HepG2 (cell line): ENCODE measurements at regions not wholly inside any gene's neighbourhood (a gene's known extent, or its start where the extent isn't known, plus 50 kb on each side); places are given as distances from the start of the nearest gene placed in this dataset.

ENCODE experiments used
- AKNA ChIP-seq: sonication (generic); formaldehyde crosslinking; IDR thresholded peaks from 2 replicates; pipeline ENCODE4 v1.4.0; 2020; ENCODE audit warnings: missing genetic modification reagents, borderline replicate concordance
- BRD4 ChIP-seq: sonication (generic); formaldehyde crosslinking; IDR thresholded peaks from 2 replicates; pipeline ENCODE4 v1.4.0; 2020; ENCODE audit warnings: missing genetic modification reagents
- CCAR2 ChIP-seq: fragments of 200-400 bp; formaldehyde crosslinking; optimal IDR thresholded peaks from 2 replicates; pipeline ENCODE3; 2018; ENCODE audit warnings: low read depth, mild to moderate bottlenecking, low read length, moderate library complexity
- HOXA7 ChIP-seq: sonication (generic); formaldehyde crosslinking; IDR thresholded peaks from 2 replicates; pipeline ENCODE4 v1.8.1; 2022; ENCODE audit warnings: mild to moderate bottlenecking, missing genetic modification reagents, moderate library complexity
- JDP2 ChIP-seq: sonication (generic); formaldehyde crosslinking; IDR thresholded peaks from 2 replicates; pipeline ENCODE4 v1.8.1; 2022; ENCODE audit warnings: missing genetic modification reagents, borderline replicate concordance
- RAD51 ChIP-seq: fragments of 450-650 bp; IDR thresholded peaks from 2 replicates; pipeline ENCODE4 v1.6.1; 2016; ENCODE audit warnings: borderline replicate concordance
- RBM22 ChIP-seq: fragments of 200-400 bp; formaldehyde crosslinking; optimal IDR thresholded peaks from 2 replicates; pipeline ENCODE3; 2017; ENCODE audit warnings: mild to moderate bottlenecking, low read length, moderate library complexity
- SMARCE1 ChIP-seq: fragments of 450-650 bp; IDR thresholded peaks from 2 replicates; pipeline ENCODE4 v1.6.1; 2017; ENCODE audit warnings: borderline replicate concordance
- STAG1 ChIP-seq: sonication (generic); formaldehyde crosslinking; IDR thresholded peaks from 2 replicates; pipeline ENCODE4 v1.4.0; 2020; ENCODE audit warnings: missing genetic modification reagents
- TAF15 ChIP-seq: fragments of 200-400 bp; formaldehyde crosslinking; IDR thresholded peaks from one replicate; pipeline ENCODE4 v1.6.1; 2018; ENCODE audit warnings: mild to moderate bottlenecking, low read depth, low read length; ENCODE audit not compliant: poor library complexity, severe bottlenecking
- TGIF2 ChIP-seq: IDR thresholded peaks from 2 replicates; pipeline ENCODE4 v1.6.1; 2016; ENCODE audit warnings: control low read depth, missing compliant biosample characterization
- ZFP37 ChIP-seq: sonication (generic); formaldehyde crosslinking; IDR thresholded peaks from 2 replicates; pipeline ENCODE4 v1.4.0; 2020; ENCODE audit warnings: missing genetic modification reagents, borderline replicate concordance
- ZFP82 ChIP-seq: sonication (generic); formaldehyde crosslinking; IDR thresholded peaks from 2 replicates; pipeline ENCODE4 v1.5.1; 2020; ENCODE audit warnings: mild to moderate bottlenecking, missing genetic modification reagents, borderline replicate concordance
- ZFY ChIP-seq: sonication (generic); formaldehyde crosslinking; IDR thresholded peaks from 2 replicates; pipeline ENCODE4 v1.4.0; 2020; ENCODE audit warnings: missing genetic modification reagents
- ZKSCAN1 ChIP-seq: fragments of 150-350 bp; IDR thresholded peaks from 2 replicates; pipeline ENCODE4 v1.6.1; 2014; ENCODE audit warnings: low read length
- ZNF331 ChIP-seq: sonication (generic); formaldehyde crosslinking; IDR thresholded peaks from 2 replicates; pipeline ENCODE4 v1.4.0; 2020; ENCODE audit warnings: missing genetic modification reagents
- ZNF737 ChIP-seq: sonication (generic); formaldehyde crosslinking; IDR thresholded peaks from 2 replicates; pipeline ENCODE4 v1.5.0; 2020; ENCODE audit warnings: missing genetic modification reagents, mild to moderate bottlenecking, borderline replicate concordance
- ZNF816 ChIP-seq: sonication (generic); formaldehyde crosslinking; IDR thresholded peaks from 2 replicates; pipeline ENCODE4 v1.8.0; 2022; ENCODE audit warnings: missing genetic modification reagents, mild to moderate bottlenecking, borderline replicate concordance
- TF ChIP-seq, protein P1 (sequence below): sonication (generic); formaldehyde crosslinking; IDR thresholded peaks from 2 replicates; pipeline ENCODE4 v1.5.0; 2020; ENCODE audit warnings: missing genetic modification reagents, mild to moderate bottlenecking, borderline replicate concordance
- TF ChIP-seq, protein P2 (sequence below): IDR thresholded peaks from 2 replicates; pipeline ENCODE4 v1.6.1; 2016; ENCODE audit warnings: missing biosample characterization, missing genetic modification reagents, low read depth
- TF ChIP-seq, protein P3 (sequence below): sonication (generic); formaldehyde crosslinking; IDR thresholded peaks from 2 replicates; pipeline ENCODE4 v1.4.0; 2020; ENCODE audit warnings: missing genetic modification reagents

DNA sequence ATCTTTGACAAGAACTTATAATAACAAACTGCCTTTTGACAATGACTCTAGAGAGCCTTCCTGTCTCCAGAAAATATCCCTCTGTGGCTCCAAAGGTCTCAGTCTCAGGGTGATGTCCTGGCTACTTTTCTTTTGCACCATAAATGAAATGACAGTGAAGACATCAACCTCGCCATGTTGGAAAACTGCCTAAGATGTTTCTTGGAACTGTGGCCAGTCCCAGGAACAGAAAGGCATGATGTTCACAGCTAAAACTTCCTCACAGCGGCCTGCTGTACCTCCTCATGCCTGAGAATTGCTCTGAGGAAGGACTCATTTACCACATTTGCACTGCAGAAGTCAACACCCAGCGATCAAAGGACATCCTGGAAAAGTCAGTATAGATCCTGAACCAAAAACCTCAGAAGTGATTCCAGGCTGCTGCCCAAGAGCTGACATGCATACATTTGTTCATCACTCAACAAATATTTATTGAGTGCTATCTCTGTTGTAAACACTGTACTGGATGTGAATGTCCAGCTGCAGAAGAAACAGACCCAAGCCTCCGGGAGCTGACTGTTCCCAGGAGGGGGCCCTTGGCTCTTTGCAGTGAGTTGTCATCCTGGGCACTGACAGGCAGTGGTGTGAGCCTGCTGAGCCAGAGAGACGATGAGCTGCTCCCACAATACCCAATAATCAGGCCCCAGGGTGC is 64.3 kb upstream of the ACSL3 start (continued):
- TF ChIP-seq, protein P1, sequence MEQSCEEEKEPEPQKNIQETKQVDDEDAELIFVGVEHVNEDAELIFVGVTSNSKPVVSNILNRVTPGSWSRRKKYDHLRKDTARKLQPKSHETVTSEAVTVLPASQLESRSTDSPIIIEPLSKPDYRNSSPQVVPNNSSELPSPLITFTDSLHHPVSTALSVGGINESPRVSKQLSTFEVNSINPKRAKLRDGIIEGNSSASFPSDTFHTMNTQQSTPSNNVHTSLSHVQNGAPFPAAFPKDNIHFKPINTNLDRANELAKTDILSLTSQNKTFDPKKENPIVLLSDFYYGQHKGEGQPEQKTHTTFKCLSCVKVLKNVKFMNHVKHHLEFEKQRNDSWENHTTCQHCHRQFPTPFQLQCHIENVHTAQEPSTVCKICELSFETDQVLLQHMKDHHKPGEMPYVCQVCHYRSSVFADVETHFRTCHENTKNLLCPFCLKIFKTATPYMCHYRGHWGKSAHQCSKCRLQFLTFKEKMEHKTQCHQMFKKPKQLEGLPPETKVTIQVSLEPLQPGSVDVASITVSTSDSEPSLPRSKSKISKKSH (CRISPR knock-in tag): no peak
- TF ChIP-seq ZNF737 (CRISPR knock-in tag) (no peak), AKNA (CRISPR knock-in tag) (no peak), TAF15 (no peak), TGIF2 (CRISPR knock-in tag) (peak; percentile 98), ZFP82 (CRISPR knock-in tag) (0 out of 2 replicates have a peak, but pooled peaks have one; percentile 4), ZFY (CRISPR knock-in tag) (peak; percentile 82), RBM22 (peak; percentile 50), ZNF816 (CRISPR knock-in tag) (no peak), ZKSCAN1 (peak; percentile 75), JDP2 (CRISPR knock-in tag) (no peak; the same call in 1 of the 2 replicates), ZNF331 (CRISPR knock-in tag) (peak; percentile 95; the same call in 1 of the 2 replicates), SMARCE1 (no peak), ZFP37 (CRISPR knock-in tag) (peak; percentile 96), BRD4 (CRISPR knock-in tag) (peak; percentile 80; the same call in 1 of the 2 replicates), HOXA7 (CRISPR knock-in tag) (no peak), RAD51 (no peak), STAG1 (peak; percentile 61), CCAR2 (no peak)
- TF ChIP-seq, protein P2, sequence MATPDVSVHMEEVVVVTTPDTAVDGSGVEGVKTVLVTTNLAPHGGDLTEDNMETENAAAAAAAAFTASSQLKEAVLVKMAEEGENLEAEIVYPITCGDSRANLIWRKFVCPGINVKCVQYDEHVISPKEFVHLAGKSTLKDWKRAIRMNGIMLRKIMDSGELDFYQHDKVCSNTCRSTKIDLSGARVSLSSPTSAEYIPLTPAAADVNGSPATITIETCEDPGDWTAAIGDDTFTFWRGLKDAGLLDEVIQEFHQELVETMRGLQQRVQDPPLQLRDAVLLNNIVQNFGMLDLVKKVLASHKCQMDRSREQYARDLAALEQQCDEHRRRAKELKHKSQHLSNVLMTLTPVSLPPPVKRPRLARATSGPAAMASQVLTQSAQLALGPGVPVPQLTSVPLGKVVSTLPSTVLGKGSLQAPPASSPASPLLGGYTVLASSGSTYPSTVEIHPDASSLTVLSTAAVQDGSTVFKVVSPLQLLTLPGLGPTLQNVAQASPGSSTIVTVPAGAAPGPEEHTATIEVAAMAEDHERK (CRISPR knock-in tag): no peak
- TF ChIP-seq, protein P3, sequence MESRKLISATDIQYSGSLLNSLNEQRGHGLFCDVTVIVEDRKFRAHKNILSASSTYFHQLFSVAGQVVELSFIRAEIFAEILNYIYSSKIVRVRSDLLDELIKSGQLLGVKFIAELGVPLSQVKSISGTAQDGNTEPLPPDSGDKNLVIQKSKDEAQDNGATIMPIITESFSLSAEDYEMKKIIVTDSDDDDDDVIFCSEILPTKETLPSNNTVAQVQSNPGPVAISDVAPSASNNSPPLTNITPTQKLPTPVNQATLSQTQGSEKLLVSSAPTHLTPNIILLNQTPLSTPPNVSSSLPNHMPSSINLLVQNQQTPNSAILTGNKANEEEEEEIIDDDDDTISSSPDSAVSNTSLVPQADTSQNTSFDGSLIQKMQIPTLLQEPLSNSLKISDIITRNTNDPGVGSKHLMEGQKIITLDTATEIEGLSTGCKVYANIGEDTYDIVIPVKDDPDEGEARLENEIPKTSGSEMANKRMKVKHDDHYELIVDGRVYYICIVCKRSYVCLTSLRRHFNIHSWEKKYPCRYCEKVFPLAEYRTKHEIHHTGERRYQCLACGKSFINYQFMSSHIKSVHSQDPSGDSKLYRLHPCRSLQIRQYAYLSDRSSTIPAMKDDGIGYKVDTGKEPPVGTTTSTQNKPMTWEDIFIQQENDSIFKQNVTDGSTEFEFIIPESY: peak; percentile 52; the same call in 1 of the 2 replicates
